Activated CD8-positive, alpha-beta T cell treated with anti-CD3 and anti-CD28 coated beads, Interleukin-2, amount 10 ng/mL, durations not matched to agents 7 days and 5 days (primary cell): ENCODE measurements at regions not wholly inside any gene's neighbourhood (a gene's known extent, or its start where the extent isn't known, plus 50 kb on each side); places are given as distances from the start of the nearest gene placed in this dataset.
"Not testable (repeated sequence)": the region's sequence is repeated elsewhere in the genome, so short reads cannot be mapped to it uniquely, and the experiment has no call there.

Source experiments
- ATAC-seq: fragments of 150-1000 bp; cut with Tn5 transposase; one replicate; pipeline ENCODE4 v1.10.0; 2021; ENCODE audit warnings: moderate library complexity
- CTCF ChIA-PET: fragments of 350-600 bp; sonication (Branson Sonifier 250); formaldehyde crosslinking; loops from one replicate; lab custom pipeline; 2021; ENCODE audit warnings: antibody characterized with exemption; lab: Charles Lee
- POLR2A ChIA-PET: fragments of 350-600 bp; sonication (Branson Sonifier 250); formaldehyde crosslinking; loops from one replicate; lab custom pipeline; 2021; ENCODE audit warnings: antibody characterized with exemption; lab: Charles Lee
- DNase-seq: peaks from one replicate; pipeline ENCODE4 v3.0.0-alpha.2; 2020
- H3K27ac Mint-ChIP-seq: one replicate; pipeline ENCODE4 v1.8.0; 2021; ENCODE audit warnings: mild to moderate bottlenecking, mixed read lengths
- H3K27me3 Mint-ChIP-seq: one replicate; pipeline ENCODE4 v1.8.0; 2021; ENCODE audit warnings: low read depth, mixed read lengths
- H3K36me3 Mint-ChIP-seq: one replicate; pipeline ENCODE4 v1.8.0; 2021; ENCODE audit warnings: low read depth, mixed read lengths
- H3K4me1 Mint-ChIP-seq: one replicate; pipeline ENCODE4 v1.8.0; 2021; ENCODE audit warnings: low read depth, mixed read lengths
- H3K4me3 Mint-ChIP-seq: one replicate; pipeline ENCODE4 v1.8.0; 2021; ENCODE audit warnings: mild to moderate bottlenecking, mixed read lengths
- H3K9me3 Mint-ChIP-seq: one replicate; pipeline ENCODE4 v1.8.0; 2022; ENCODE audit warnings: mixed read lengths; ENCODE audit not compliant: insufficient read depth

- Mint-ChIP-seq H3K4me3 (no peak overlapping the region), H3K27ac (no peak overlapping the region), H3K36me3 (no peaks in the 10 kb centered on the region), H3K9me3 (no peaks in the 10 kb centered on the region), H3K4me1 (no peaks in the 10 kb centered on the region), H3K27me3 (peaks cover 3% of the 10 kb centered on the region)
- no peak for DNase-seq
- ChIA-PET POLR2A (no interaction called here), CTCF (no interaction called here)
- ATAC-seq, result no peak
These were observed 52.7 kb upstream of the LARP1 start for GRCh38 chr5:154702477-154702876.

DNA sequence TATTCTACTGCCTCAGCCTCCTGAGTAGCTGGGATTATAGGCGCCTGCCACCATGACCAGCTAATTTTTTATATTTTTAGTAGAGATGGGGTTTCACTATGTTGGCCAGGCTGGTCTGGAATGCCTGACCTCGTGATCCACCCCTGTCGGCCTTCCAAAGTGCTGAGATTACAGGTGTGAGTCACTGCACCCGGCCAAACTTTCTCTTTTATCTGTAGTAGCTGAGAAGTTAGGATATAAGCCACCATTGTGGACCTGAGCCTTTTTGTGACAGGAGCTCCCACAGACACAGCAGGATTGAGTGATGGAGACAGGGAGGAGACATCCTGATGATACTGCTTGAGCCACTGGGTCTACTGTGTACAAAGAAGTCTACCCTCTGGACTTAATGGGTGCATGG is 53.5 kb upstream of the LARP1 start:
- H3K9me3 Mint-ChIP-seq, CTCF ChIA-PET, H3K27me3 Mint-ChIP-seq, H3K4me1 Mint-ChIP-seq, H3K36me3 Mint-ChIP-seq, H3K4me3 Mint-ChIP-seq, H3K27ac Mint-ChIP-seq, ATAC-seq, DNase-seq: not testable (repeated sequence)
- POLR2A ChIA-PET, result interaction anchor here (0.8 kb wide), 1 partner anchor 16 kb away, joined by 5 read pairs; no protein-coding TSS in a partner anchor

- ChIA-PET CTCF (no interaction called here), POLR2A (interaction anchor here (0.8 kb wide), 1 partner anchor 16 kb away, joined by 5 read pairs; no protein-coding TSS in a partner anchor)
- Mint-ChIP-seq H3K27ac (no peak overlapping the region), H3K36me3 (no peaks in the 10 kb centered on the region), H3K4me1 (no peaks in the 10 kb centered on the region), H3K4me3 (no peak overlapping the region), H3K9me3 (no peaks in the 10 kb centered on the region), H3K27me3 (peaks cover 7% of the 10 kb centered on the region)
- ATAC-seq (no peak), DNase-seq (no peak)
These were observed 54.0 kb upstream of the LARP1 start for GRCh38 chr5:154701181-154701580.

DNA sequence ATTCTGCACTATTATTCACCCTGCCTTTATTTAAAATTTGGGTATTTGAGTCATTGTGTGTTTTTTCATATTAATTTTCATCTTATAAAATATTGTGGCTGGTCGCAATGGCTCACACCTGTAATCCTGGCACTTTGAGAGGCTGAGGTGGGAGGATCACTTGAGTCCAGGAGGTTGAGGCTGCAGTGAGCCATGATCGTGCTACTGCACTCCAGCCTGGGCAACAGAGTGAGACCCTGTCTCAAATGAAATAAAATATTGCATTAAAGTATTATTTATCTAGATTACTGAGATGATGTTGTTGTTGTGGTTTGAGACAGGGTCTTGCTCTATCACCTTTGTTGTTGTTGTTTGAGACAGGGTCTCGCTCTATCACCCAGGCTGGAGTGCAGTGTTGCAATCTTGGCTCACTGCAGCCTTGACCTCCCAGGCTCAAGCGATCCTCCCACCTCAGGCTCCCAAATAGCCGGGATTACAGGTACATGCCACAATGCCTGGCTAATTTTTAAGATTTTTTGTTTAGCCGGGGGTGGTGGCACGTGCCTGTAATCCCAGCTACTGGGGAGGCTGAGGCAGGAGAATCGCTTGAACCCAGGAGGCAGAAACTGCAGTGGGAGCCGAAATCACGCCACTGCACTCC is 54.8 kb upstream of the LARP1 start:
- ATAC-seq, CTCF ChIA-PET, H3K4me1 Mint-ChIP-seq, H3K9me3 Mint-ChIP-seq, DNase-seq, H3K27me3 Mint-ChIP-seq, H3K4me3 Mint-ChIP-seq, H3K27ac Mint-ChIP-seq, H3K36me3 Mint-ChIP-seq, POLR2A ChIA-PET: not testable (repeated sequence)

DNA sequence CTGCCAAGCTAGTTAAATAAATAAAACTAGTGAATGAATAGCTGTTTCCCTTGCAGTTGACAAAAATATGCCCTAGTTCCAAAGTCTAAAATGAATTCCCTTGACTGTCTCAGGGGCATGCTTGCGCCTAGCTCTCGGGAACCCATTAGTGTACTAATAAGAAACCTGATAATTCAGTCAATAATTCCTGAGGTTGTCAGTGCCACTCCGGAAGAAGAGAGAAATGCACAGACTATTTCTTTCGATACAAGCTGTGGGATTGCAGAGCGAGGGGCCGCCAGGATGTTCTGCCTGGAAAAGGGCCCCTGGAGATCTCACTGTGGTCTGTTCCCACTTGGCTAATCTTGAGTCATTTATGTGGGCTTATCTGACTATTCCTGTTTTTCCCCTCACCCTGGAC is 56.4 kb upstream of the LARP1 start:
- Mint-ChIP-seq H3K9me3 (no peaks in the 10 kb centered on the region), H3K4me3 (no peak overlapping the region), H3K36me3 (no peaks in the 10 kb centered on the region), H3K4me1 (no peaks in the 10 kb centered on the region), H3K27me3 (peaks cover 7% of the 10 kb centered on the region), H3K27ac (no peak overlapping the region)
- ChIA-PET CTCF (no interaction called here), POLR2A (no interaction called here)
- DNase-seq (no peak), ATAC-seq (no peak)

- DNase-seq (no peak), ATAC-seq (no peak)
- Mint-ChIP-seq H3K36me3 (no peaks in the 10 kb centered on the region), H3K27me3 (peaks cover 8% of the 10 kb centered on the region), H3K4me1 (no peaks in the 10 kb centered on the region), H3K27ac (no peak overlapping the region), H3K4me3 (no peak overlapping the region), H3K9me3 (no peaks in the 10 kb centered on the region)
- ChIA-PET POLR2A (no interaction called here), CTCF (no interaction called here)
These were observed 57.8 kb upstream of the LARP1 start for GRCh38 chr5:154697371-154697770.

DNA sequence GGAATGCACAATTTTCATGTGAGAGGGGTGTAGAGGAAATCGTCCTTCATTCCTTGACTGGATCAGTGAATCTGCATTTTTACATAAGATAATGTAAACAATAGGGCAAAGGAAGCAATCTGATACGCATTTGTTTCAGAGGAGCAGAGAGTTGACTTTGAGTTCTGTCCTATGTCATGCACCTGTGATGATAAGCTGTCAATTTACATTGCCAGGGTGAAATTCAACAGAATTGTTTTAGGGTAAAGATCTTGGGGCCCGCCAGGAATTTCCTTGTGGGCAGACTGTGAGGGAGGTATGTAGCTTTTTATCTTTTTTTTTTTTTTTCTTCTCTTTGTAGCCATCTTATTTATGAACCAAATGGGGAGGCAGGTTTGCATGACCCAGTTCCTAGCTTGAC is 58.3 kb upstream of the LARP1 start:
- no peaks in the 10 kb centered on the region for H3K36me3 Mint-ChIP-seq
- no peak overlapping the region for H3K27ac Mint-ChIP-seq
- CTCF ChIA-PET, result no interaction called here
- H3K4me1 Mint-ChIP-seq, result no peaks in the 10 kb centered on the region
- DNase-seq, result no peak
- no peaks in the 10 kb centered on the region for H3K9me3 Mint-ChIP-seq
- no peak overlapping the region for H3K4me3 Mint-ChIP-seq
- POLR2A ChIA-PET, result no interaction called here
- no peak for ATAC-seq
- peaks cover 13% of the 10 kb centered on the region for H3K27me3 Mint-ChIP-seq

- CTCF ChIA-PET, result no interaction called here
- no peak overlapping the region for H3K27ac Mint-ChIP-seq
- no peaks in the 10 kb centered on the region for H3K4me1 Mint-ChIP-seq
These were observed 61.0 kb upstream of the LARP1 start for GRCh38 chr5:154694159-154694558.

DNA sequence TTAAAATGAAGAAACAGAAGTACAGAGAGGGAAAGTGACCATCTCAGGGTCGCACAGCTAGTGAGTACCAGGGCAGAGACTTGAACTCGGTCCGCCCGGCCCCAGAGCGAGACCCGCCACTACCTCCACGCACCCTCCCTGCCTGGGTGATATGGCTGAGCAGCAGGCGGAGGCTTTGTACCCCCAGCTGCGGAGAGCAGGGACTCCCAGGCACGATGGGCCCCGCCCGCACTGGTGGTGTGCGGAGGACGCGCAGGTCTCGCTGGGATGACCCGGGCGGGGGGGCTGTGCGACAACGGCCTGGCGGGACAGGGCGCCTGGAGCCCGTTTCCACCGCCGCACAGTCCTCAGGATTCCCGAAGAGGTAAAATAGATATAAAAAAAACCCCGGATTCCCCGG is 64.7 kb upstream of the LARP1 start:
- H3K9me3 Mint-ChIP-seq, result no peaks in the 10 kb centered on the region
- H3K27ac Mint-ChIP-seq, result no peak overlapping the region
- ATAC-seq (no peak), DNase-seq (no peak)
- ChIA-PET POLR2A (no interaction called here), CTCF (no interaction called here)
- H3K4me1 Mint-ChIP-seq, result no peaks in the 10 kb centered on the region
- H3K27me3 Mint-ChIP-seq, result peaks cover 9% of the 10 kb centered on the region
- no peak overlapping the region for H3K4me3 Mint-ChIP-seq
- no peaks in the 10 kb centered on the region for H3K36me3 Mint-ChIP-seq

More at GRCh38 chr5:154694159-154694558, 61.0 kb upstream of the LARP1 start:
- POLR2A ChIA-PET, result no interaction called here
- DNase-seq (no peak), ATAC-seq (no peak)
- peaks cover 10% of the 10 kb centered on the region for H3K27me3 Mint-ChIP-seq
- H3K36me3 Mint-ChIP-seq, result no peaks in the 10 kb centered on the region
- no peaks in the 10 kb centered on the region for H3K9me3 Mint-ChIP-seq
- H3K4me3 Mint-ChIP-seq, result no peak overlapping the region

GRCh38 chr5:154686490-154686889 is 68.7 kb upstream of the LARP1 start:
- POLR2A ChIA-PET, result no interaction called here
- peaks cover 17% of the 10 kb centered on the region for H3K27me3 Mint-ChIP-seq
- DNase-seq (no peak), ATAC-seq (no peak)
- no peaks in the 10 kb centered on the region for H3K36me3 Mint-ChIP-seq
- CTCF ChIA-PET, result no interaction called here
- H3K27ac Mint-ChIP-seq, result no peak overlapping the region
- H3K9me3 Mint-ChIP-seq, result no peaks in the 10 kb centered on the region
- peaks cover 5% of the 10 kb centered on the region for H3K4me1 Mint-ChIP-seq
- no peak overlapping the region for H3K4me3 Mint-ChIP-seq

- Mint-ChIP-seq H3K9me3 (no peaks in the 10 kb centered on the region), H3K4me3 (peak overlapping the region; percentile 53), H3K4me1 (peaks cover 5% of the 10 kb centered on the region), H3K27me3 (peaks cover 19% of the 10 kb centered on the region), H3K27ac (no peak overlapping the region), H3K36me3 (no peaks in the 10 kb centered on the region)
- CTCF ChIA-PET, result interaction anchor here (1.2 kb wide), 1 partner anchor 33 kb away, joined by 3 read pairs; no protein-coding TSS in a partner anchor
- POLR2A ChIA-PET, result no interaction called here
- DNase-seq, result no peak
- ATAC-seq, result peak; percentile 32
These were observed 71.9 kb upstream of the LARP1 start for GRCh38 chr5:154683101-154683880.

GRCh38 chr5:154679501-154679900 is 75.7 kb upstream of the LARP1 start:
- CTCF ChIA-PET, result no interaction called here
- Mint-ChIP-seq H3K36me3 (no peaks in the 10 kb centered on the region), H3K9me3 (no peaks in the 10 kb centered on the region)

More at GRCh38 chr5:154679501-154679900, 75.7 kb upstream of the LARP1 start:
- ATAC-seq, result no peak
- no peak for DNase-seq
- no peak overlapping the region for H3K27ac Mint-ChIP-seq
- POLR2A ChIA-PET, result no interaction called here
- H3K4me3 Mint-ChIP-seq, result no peak overlapping the region
- H3K4me1 Mint-ChIP-seq, result peaks cover 5% of the 10 kb centered on the region
- H3K27me3 Mint-ChIP-seq, result peaks cover 10% of the 10 kb centered on the region
